ENCODE measurements at regions not wholly inside any gene's neighbourhood (a gene's known extent, or its start where the extent isn't known, plus 50 kb on each side); places are given as distances from the start of the nearest gene placed in this dataset.
A peak's percentile ranks its signal among the peaks of the same experiment; 100 is the strongest.

GRCh38 chr1:117809764-117810163 is 119.7 kb downstream of the GDAP2 start:
- dilution Hi-C loops (cut with HindIII; ENCODE audit: low sequenced_read_pairs, unreplicated experiment): no loop called here
- TF ChIP-seq RCOR1 (IDR thresholded peaks at IDR 0.05; ENCODE audit: insufficient replicate concordance, low read length): no peak
- TF ChIP-seq USF2 (IDR thresholded peaks at IDR 0.05; ENCODE audit: low read depth, low read length): no peak
- TF ChIP-seq CTCF (conservative IDR thresholded peaks at IDR 0.05; ENCODE audit: low read depth, low read length): no peak
- no peak for TF ChIP-seq NFE2L2 (IDR thresholded peaks at IDR 0.05; ENCODE audit: low read depth, low read length)
- TF ChIP-seq MAFK (IDR thresholded peaks at IDR 0.05; ENCODE audit: low read depth, low read length): no peak
- TF ChIP-seq CHD1 (IDR thresholded peaks at IDR 0.05; ENCODE audit: low read depth, low read length): no peak
- no peak for TF ChIP-seq SMC3 (IDR thresholded peaks at IDR 0.05; ENCODE audit: low read depth, low read length)
- no peak for TF ChIP-seq MAZ (IDR thresholded peaks at IDR 0.05; ENCODE audit: borderline replicate concordance, low read depth, low read length)
- TF ChIP-seq POLR2A (IDR thresholded peaks at IDR 0.05; ENCODE audit: low read depth, low read length): no peak
- no peak for TF ChIP-seq FOS (IDR thresholded peaks at IDR 0.05; ENCODE audit: low read depth, low read length)
- no peak for TF ChIP-seq RAD21 (IDR thresholded peaks at IDR 0.05; ENCODE audit: low read length)
- no peak for TF ChIP-seq RFX5 (IDR thresholded peaks at IDR 0.05; ENCODE audit: low read depth, low read length)
- TF ChIP-seq ELK1 (IDR thresholded peaks at IDR 0.05; ENCODE audit: borderline replicate concordance, low read depth, low read length): no peak
- no peak for TF ChIP-seq MXI1 (IDR thresholded peaks at IDR 0.05; ENCODE audit: borderline replicate concordance, low read depth, low read length)
- TF ChIP-seq BHLHE40 (IDR thresholded peaks at IDR 0.05; ENCODE audit: low read depth, low read length): no peak
- TF ChIP-seq CEBPB (IDR thresholded peaks at IDR 0.05; ENCODE audit: low read depth, low read length): no peak
- Histone ChIP-seq H3K9ac (ENCODE audit: low read depth, low read length) (no peak overlapping the region; the same call in 1 of the 2 replicates), H3K27me3 (ENCODE audit: control insufficient read depth, insufficient read depth, low read length) (no peaks in the 10 kb centered on the region), H3K9me1 (ENCODE audit: insufficient read depth, low read length) (peaks cover 4% of the 10 kb centered on the region), H3K36me3 (ENCODE audit: control insufficient read depth, insufficient read depth, low read length) (no peaks in the 10 kb centered on the region), H3K4me2 (ENCODE audit: low read depth, low read length) (no peak overlapping the region), H3K23ac (ENCODE audit: low read depth, low read length) (no peak overlapping the region; the same call in 1 of the 2 replicates), H3K4me1 (ENCODE audit: control insufficient read depth, insufficient read depth, low read length) (peaks cover 14% of the 10 kb centered on the region), H3K4ac (ENCODE audit: low read depth, low read length) (peak overlapping the region; percentile 57; the same call in 1 of the 2 replicates), H4K91ac (ENCODE audit: insufficient read depth, low read depth, low read length) (no peak overlapping the region), H2AK9ac (replicated peaks; ENCODE audit: low read depth, low read length, poor library complexity) (no peak overlapping the region), H3K14ac (replicated peaks; ENCODE audit: low read depth, low read length) (peak overlapping the region; percentile 43; the same call in 1 of the 2 replicates), H2BK20ac (ENCODE audit: low read depth, low read length) (peak overlapping the region; percentile 90; the same call in 1 of the 2 replicates), H3K18ac (ENCODE audit: low read depth, low read length) (peak overlapping the region; percentile 28; the same call in 1 of the 2 replicates), H2BK15ac (ENCODE audit: low read depth, low read length) (peak overlapping the region; percentile 32; the same call in 1 of the 3 replicates), H2BK120ac (ENCODE audit: low read depth, low read length) (peak overlapping the region; percentile 82; the same call in 1 of the 2 replicates), H2AK5ac (ENCODE audit: low read depth, low read length) (no peak overlapping the region), H4K20me1 (ENCODE audit: insufficient read depth, low read length) (no peaks in the 10 kb centered on the region), H4K5ac (ENCODE audit: low read depth, low read length) (peak overlapping the region; percentile 49; the same call in 1 of the 2 replicates), H3K9me3 (ENCODE audit: control insufficient read depth, insufficient read depth, low read length) (no peaks in the 10 kb centered on the region), H3K27ac (ENCODE audit: insufficient read depth, low read length) (no peak overlapping the region), H2AFZ (replicated peaks; ENCODE audit: low read length, poor library complexity) (no peak overlapping the region), H3K79me1 (ENCODE audit: low read depth in 1 of 2, low read length in 2 of 2) (peaks cover 0 to 11% of the 10 kb centered on the region in 2 experiments; a peak in 1 of 4 replicates), H3K56ac (ENCODE audit: extremely low read depth, insufficient read depth, low read length) (no peak overlapping the region), H2BK5ac (ENCODE audit: low read depth, low read length, poor library complexity, severe bottlenecking) (no peak overlapping the region), H4K8ac (ENCODE audit: low read depth in 2 of 2, low read length in 2 of 2) (peak overlapping the region in 1 of 2 experiments; percentile 69; a peak in 2 of 4 replicates), H3K4me3 (ENCODE audit: insufficient read depth, low read depth, low read length) (no peak overlapping the region)
- BruUV-seq (replicated peaks): no TSS peak
- in situ Hi-C loops (cut with MboI; ENCODE audit: low sequenced_read_pairs): no loop called here
- POLR2A ChIA-PET (ENCODE audit: unreplicated experiment): interaction anchor here (0.6 kb wide), 1 partner anchor 86 kb away, joined by 3 read pairs; no protein-coding TSS in a partner anchor
- no CpG with 5 or more reads among the region's 1 CpG for WGBS, 2 experiments (ENCODE audit: extremely low coverage in 2 of 2, insufficient read length in 1 of 2)
- peak; percentile 35 for DNase-seq
- CTCF ChIA-PET: interaction anchor here (1.1 to 1.9 kb wide), 4 partner anchors 8 to 74 kb away, joined by 4 to 5 read pairs (median 4); no protein-coding TSS in a partner anchor
- intact Hi-C loops (cut with micrococcal nuclease): no loop called here
- peak; percentile 50; the same call in 1 of the 2 replicates for ATAC-seq (ENCODE audit: low read depth)

Measured in IMR-90 (cell line).